ENCODE measurements at regions not wholly inside any gene's neighbourhood (a gene's known extent, or its start where the extent isn't known, plus 50 kb on each side); places are given as distances from the start of the nearest gene placed in this dataset.

DNA sequence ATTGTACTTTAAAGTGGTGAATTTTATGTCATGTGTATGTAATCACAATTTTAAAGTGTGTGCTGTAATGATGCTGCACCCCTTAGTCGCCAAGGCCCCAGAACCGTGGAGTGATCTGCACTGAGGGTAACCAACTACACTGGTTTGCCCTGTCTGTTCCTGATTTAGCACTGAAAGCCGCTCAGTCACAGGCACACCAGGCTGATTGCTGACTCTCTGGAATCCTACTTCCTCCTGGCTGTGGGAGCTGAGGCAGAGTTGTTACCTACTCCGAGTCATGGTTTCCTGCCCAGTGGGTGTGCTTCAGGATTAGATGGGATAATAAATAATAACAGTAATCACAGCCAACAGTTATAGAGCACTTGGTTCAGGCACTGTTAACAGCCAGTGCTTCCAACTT is 645.4 kb downstream of the BCOR start:
- DNase-seq = no peak

DNA sequence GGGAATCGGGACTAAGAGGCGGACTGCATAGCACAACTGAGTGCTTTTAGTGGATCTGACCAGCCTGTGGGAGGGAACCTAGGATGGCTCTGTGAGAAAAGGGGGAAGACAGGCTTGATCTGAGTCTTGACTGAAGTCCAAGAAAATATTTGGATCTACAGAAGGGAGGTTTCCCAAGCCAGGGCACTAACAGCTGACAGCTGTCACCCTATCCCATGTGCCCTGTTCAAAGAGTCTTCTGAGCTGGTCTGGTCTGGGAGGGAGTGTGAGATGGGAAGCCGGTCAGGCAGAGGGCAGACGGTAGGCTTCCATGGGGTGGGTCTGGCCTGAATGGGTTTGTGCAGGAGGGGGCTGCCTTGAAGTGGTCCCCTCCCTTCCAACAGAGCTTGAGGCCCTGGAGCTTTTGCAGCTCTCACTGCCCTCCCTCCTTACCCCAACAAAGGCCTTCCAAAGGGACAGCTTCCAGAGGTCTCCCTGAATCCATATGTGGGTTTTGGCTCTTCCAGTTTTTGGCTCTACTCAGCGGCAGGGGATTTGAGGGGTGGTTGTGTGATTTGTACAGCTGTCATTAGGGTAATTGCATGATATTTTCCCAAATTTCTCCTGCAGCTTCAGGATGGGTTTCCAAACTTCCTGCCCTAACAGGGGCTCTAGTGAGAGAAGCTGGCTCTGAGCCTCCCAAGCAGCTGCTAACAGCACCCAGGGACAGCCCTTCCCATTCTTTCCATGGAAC is 643.7 kb downstream of the BCOR start:
- no peak for DNase-seq

DNA sequence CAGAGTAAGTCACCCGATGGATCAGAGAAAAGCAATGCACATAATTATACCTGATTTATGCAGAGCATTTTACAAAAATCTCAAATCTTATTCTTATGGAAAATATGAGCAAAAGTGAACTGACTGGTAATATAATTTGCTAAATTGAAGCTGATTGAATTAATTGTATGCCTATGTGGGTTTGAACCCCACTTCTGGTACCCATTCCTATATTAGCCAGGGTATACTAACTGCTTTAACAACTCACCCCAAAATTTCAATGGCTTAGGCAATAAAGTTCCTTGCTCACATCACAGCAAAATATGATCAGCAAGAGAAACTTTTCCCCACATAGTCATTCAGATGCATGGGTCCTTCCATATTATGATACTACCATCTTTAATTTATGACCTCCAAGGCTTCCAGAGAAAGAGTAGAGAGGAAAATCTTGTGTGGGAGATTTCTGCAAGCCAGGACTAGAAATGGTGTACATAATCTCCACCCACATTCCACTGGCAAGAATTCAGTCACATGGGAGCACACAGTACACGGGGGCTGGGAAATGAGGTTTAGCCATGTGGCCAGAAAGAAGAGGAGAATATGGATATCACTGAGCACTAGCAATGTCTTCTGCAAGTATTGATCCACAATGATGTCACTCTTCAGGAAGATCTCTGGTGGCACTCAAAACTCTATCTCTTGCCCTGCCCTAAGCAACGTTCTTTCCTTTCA is 640.7 kb downstream of the BCOR start:
- no peak for DNase-seq

DNA sequence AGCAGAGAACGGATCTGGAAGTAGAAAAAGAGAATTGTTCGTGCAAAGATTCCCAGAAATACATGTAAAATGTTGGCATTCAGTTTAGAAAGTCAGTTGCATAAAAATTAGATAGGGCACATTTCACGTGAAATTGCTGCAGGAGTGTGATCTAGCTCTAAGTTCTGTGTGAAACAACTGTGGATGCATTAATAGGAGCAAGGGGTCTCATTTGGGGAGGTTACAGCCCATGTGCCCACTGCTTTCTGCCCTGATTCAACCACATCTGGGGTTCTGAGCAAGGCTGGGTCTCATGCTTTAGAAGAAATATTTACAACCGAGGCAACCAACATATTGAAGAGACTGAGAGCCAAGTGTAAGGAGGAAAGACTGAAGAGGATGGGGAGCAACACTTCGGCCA is 639.0 kb downstream of the BCOR start:
- no peak for DNase-seq

DNA sequence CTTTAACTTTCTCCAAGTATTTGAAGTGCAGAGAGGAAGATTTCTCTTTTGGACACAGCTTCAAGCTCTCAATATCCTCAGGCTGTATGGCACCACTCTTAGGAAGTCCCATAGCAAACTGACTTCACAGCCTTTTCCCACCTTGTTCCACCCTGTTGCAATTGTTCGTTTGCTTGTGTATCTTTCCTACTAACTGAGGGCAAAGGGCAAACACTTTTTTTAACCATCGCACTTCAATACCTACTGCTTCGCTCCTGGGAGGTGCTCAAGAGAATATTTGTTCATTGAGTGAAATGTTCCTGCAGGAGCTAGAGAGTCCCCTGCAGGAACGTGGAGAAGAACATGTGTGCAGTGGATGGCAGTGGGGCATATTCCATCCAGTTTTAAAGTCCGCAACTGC is 638.6 kb downstream of the BCOR start:
- no peak for DNase-seq

DNA sequence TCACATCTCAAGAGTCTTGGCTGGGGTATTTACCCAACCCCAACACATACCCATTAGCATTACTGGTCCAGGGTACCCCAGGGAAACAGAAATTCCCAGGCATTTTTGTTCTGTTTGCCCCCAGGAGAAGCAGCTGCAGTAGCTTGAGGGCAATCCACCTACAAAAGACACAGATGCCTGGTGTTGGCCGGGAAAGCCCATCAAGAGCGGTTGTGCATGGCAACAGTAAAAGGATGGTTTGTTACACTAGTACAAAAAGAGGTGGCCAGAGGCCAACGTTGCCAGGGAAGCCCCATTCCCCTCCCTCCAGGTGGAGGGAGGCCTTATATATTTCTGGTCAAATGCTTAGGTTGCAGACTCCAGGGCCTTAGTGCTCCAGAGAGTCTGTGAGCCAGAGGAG is 637.8 kb downstream of the BCOR start:
- no peak for DNase-seq

DNA sequence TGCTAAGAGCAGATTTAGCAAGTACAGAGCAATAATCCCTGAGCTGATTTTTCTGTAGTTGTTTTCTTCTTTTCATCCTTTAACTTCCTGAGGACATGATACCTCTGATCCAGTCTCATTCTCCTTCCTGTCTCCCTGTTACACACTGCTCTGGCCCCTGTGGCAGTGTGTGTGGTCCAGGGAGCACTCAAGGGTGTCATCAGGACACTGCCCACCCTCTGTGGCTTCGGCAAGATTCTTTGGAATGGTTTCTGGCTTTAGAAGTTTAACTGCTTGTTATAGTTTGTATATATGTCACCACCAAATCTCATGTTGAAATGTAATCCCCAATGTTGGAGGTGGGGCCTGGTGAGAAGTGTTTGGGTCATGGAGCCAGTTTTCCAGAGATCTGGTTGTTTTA is 637.3 kb downstream of the BCOR start:
- no peak for DNase-seq

DNA sequence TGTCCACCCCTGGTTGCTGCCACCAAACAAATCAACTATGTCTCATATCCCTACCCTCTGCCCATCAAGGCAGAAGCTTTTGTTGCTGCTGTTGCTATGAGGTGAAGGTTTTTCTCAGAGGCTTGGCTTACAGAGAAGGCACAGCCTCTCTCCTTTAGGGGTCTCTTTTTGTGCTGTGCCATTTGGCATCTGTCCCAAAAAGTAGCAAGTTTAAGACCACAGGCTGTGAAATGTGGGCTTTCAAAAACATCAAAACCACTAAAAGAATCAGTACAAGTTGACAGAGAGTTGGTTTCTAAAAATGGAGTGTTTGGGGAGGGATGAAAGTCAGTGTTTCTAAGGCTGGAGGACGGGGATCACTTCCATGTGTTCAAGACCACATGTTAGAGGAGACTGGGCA is 634.9 kb downstream of the BCOR start:
- no peak for DNase-seq

DNA sequence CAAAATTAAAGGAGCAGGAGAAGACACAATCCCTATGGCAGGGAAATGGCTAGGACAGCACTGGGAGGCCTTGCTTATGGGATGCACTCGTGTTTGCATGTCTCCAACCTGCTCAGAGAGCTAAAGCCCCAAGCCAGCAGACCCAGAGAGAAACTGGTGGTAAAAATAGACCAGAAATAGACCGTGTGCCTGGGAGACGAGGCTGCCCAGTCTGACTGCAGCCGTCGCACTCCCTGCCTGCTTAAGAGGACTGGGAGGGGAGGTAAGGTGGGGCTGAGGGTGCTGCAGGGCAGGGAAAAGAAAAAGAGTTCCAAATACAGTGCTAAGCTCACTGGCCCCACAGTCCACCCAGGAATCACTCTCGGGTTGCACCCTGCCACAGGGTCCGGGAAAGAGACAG is 633.5 kb downstream of the BCOR start:
- DNase-seq = no peak

DNA sequence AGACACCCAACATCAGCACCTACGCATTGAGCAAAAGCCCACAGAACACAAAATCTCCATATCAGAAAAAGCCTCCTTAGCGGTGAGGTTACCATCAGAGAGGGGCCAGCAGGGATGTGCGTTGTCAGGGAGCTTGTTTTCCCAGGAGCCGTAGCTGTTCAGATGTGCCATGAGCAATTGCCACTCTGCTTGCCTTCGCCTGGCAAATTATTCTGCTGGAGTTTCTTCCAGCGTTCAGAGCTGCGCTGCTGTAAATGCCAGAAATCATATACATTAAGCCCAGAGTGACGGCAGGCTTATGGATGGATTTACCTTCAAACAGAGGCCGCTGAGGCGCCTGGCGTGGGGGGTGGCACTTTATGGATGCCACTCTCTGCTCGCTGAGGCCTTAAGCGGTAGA is 632.3 kb downstream of the BCOR start:
- DNase-seq = no peak

DNA sequence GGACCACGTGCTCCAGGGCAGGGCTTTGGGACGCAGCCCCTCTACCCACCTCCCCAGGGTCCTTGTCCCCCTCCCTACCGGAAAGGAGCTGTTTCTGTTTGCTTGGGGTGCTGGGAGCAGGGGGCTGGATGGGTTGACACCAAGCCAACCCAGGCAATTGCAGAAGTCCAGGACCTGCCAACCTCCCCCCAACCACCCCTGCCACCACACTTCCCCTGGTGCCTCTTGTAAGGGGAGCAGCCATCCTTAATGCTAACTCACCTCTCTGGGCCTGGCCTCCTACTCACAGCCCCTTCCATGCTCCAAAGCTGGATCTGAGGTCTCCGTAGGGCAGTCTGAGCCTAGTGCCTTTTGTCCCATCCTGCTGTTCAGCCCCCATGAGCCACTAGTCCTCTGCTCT is 631.9 kb downstream of the BCOR start:
- DNase-seq = no peak

DNA sequence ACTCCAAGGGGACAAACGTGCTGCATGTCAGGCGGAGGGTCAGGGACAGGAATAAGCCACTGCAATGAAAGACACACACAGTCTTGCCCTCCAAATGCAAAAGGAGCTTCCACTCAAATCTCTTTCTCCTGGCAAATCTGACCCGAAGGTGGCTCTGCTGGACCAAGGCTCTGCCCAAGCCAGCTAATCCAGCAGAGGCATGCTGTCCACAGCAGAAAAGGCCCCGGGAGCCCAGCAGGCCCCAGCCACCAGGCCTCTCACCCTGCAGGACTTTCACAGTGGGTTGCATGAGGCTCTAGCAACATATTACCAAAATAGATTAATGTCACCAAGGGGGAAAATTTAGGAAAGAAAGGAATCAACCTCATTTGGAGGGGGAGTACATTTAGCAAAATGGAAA is 628.6 kb downstream of the BCOR start:
- DNase-seq = no peak

DNA sequence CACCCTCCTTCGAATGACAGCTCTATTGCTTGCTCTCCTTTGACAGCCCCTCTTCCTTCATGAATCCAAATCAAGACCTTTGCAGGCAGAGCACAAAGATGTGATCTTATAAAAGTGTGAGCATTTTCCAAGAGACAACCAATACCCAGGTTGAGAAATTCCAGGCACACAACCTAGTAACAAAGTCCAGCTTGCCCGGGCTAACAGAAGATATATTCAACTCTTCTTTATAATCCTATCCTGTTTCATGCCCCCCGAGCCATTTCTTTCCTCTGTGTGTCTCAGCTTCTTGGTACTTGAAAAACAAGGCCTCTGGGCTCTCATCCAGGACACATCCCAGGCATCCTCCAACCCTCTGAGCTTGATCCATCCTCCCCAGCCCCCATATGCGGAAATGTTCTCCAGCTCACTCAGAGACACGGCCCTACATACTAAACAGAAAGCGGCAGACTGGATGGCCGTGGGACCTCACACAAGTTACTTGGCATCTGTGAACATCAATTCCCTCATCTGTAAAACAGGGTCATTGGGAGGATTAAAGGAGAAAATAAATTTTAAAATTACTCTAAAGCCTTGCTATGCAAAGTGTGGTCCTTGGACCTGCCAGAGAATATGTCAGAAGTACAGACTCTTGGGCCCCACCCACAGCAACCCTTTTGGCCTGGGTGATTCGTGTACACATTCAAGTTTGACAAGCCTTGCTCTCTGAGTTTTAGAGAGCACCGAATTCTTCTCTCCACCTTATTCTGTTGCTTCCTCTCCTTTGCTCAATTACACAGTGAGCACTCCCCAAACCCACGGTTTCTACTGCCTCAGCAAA is 627.0 kb downstream of the BCOR start:
- DNase-seq = peak; percentile 88

DNA sequence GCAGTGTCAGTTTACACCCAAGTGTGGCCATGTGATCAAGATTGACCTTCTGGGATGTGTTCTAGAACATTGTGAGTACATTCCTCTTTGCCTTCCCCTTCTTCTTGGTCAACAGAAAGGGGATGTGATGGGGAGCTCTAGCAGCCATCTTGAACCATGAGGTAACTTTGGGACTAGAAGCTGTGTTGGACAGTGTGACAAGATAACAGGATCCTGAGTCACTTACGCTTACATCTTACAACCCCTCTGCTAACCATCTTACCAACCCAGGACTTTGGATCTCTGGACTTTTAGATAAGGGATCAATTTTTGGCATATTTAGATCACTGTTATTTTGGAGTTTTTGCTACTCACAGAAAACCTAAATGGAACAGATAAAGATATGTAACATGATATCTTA is 625.6 kb downstream of the BCOR start:
- DNase-seq = no peak

DNA sequence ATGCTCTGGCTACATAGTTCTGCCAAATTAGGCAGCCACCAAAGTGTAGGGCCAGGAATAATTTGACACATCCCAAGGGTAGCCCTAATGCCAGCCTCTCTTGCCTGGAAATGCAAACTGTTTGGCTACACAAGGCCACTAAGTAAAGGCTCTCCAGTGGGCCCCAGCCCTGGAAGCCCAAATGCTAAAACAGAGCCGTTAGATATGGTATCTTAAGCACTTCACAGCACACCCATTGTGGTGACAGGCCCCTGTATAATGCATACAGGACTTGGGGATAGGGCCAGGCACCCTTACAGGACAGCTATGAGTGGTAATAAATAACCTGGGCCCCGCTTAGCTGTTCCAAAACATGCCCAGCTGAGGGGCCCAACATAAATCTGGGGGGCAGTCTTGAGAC is 623.9 kb downstream of the BCOR start:
- no peak for DNase-seq

DNA sequence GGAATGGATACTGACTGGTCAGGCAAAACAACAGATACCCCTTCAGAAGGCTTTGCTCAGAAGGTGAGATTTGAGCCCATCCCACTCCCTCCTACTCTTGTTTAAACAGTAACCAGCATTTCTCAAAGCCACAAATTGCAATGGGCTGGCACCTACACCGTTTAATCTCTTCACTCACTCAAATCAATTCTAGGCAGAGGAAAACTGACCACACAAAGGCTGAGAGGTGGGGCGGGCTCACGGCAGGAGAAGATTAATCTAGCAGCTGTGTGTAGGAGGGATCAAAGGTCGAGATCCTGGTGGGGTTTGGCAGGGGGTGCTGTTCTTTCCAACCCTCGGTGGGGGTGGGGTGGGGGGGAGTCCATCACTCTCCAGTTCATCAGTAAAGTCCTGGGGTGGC is 622.4 kb downstream of the BCOR start:
- DNase-seq = no peak

DNA sequence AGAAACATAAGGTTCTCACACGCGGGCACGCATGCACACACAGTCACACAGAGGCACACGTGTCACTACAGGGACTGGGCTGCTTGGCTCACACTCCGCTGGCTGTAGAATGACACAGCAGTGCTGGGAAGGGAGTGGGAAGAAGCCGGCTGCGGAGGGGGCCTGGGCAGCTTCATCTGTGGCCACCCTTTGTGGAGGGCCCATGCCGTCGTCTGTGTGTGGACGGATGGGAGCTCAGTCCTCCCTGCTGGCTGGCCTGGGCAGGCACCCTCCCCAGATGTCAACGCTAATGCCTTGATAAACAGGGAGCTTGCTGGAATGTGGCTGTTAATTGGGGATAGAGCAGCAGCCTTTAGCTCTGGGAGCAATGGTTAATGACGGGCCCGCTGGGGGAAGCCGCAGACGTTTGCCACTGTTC is 621.1 kb downstream of the BCOR start:
- peak; percentile 26 for DNase-seq

DNA sequence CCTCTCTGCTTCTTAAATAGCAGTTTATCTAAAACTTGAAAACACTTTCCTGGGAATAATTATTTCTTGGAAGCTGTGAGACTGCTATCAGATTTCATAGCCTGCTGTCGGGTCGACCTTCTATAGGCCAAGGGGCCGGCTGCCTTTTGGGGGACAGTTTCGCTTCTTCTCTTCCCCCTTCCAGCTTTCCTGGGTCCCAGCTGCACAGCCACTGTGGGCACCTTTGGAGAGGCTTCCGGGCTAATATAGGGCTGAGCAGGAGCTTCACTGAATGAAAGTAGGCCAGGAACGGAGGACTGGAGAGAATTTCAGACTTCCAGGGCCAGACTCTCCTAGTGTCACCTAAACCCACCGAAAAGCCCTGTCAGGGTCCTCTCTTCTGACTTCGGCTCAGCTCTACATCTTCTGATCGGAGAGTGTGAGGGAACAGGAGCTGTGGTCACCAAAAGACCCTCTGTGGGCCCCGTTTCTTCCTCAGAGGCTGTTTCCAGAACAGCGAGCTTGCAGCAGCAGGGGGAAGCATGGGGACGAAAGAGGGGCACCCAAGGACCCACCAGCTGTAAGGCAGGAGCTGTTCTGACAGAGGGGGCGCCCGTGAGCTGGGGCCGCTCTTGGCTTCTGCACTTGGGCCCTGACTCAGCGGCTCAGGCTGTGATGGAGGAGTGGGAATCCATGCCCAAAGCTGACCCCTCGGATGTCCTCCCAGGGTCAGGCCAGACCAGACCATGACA is 620.6 kb downstream of the BCOR start:
- no peak for DNase-seq

DNA sequence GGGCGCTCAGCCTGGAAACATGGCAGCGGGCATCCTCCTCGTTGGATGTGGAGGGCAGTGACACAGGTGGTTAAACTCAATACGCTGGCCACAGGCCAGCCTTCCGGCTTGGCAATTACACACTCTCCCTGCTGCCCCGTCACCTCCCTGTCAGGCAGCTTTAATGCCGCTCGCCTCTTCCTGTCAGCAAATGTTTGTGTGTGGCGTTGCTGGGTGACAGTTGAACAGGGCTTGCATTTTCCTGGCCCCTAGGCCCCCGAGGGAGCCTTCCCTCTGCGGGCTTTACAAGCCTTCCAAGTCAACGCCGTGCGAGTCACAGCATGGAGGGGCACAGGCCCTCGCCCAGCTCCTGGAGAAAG is 620.0 kb downstream of the BCOR start:
- peak; percentile 22 for DNase-seq

DNA sequence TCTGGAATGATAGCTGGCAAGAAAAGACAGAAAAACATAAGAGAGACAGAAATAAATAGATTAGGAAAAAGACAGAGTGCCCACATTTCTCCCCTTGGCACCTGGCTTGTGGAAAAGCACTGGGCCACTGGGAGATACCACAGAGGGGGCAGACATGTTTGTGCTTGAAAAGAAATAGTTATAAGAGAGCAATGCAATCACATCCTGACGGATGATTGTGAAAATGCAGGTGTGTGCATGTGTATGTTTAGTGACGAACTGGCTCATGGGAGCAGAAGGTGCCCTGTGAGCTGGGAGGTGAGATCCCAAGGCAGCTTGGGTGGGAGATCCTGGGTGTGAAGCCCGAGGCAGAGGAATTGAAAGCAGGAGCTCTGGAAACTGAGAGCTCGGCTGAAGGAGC is 617.9 kb downstream of the BCOR start:
- DNase-seq = no peak

DNA sequence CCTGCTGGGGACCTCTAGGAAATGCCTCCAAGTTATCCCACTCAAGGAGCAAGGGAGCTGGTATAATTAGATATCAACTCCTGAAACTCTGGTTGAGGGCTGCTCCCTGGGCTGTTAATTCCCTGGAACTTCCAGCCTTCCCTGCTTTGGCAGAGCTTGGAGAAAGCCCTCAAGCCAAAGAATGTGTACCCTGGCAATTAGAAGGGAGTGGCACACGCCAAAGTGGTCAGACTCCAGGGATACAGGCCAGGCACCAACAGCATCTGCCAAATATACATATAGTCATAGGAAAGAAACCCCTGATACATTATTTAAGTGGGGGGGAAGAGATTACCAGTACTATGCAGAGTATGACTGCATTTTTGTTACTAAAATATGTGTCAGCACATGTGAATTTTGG is 616.8 kb downstream of the BCOR start:
- no peak for DNase-seq

DNA sequence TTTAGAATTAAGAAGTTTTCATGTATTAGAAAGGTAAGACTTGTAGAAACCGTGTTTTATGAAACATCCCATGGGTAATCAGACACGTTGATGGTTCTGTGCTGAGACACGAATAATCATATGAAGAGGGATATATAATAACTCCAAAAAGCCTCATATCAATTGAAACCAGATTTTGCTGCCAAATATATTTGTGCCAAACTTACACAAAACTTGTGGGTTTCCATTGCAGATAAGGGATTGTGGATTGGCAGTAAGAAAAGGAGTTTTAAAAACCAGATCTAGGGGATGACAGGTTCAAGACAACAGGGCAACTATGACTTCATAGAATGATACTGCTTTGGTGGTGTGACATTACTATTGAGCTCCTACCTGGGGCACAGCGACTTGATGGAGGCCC is 616.1 kb downstream of the BCOR start:
- no peak for DNase-seq
